ENCODE measurements at regions not wholly inside any gene's neighbourhood (a gene's known extent, or its start where the extent isn't known, plus 50 kb on each side); places are given as distances from the start of the nearest gene placed in this dataset.

DNA sequence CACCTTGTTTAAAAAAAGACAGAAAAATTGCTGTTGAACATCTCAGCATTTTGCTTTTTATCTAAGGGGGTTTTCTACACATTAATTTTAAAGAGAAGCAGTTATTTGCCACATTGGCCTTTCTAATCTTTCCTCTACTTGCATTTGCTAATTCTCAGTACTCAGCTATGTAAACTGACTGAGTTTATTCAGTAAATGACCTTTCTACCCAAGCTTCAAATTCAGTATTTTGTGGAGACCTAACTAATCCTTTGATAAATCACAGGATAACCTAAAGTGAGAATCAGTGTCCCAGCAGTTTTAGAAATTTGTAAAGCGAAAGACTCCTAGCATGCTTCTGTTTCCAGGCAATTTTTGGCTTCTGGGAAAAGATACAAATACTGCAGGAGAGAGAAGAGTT, 288.4 kb downstream of the ASXL3 start:
- Histone ChIP-seq H3K36me3 (ENCODE audit: insufficient read depth, low read length) (no peaks in the 10 kb centered on the region), H2AFZ (ENCODE audit: low read depth, low read length) (no peak overlapping the region), H3K4me3 (ENCODE audit: low read length) (no peak overlapping the region), H3K9me3 (ENCODE audit: low read length) (peaks cover 5% of the 10 kb centered on the region), H3K27me3 (ENCODE audit: insufficient read depth, low read length) (no peaks in the 10 kb centered on the region), H3K4me1 (ENCODE audit: insufficient read depth, low read length) (peaks cover 5% of the 10 kb centered on the region)

DNA sequence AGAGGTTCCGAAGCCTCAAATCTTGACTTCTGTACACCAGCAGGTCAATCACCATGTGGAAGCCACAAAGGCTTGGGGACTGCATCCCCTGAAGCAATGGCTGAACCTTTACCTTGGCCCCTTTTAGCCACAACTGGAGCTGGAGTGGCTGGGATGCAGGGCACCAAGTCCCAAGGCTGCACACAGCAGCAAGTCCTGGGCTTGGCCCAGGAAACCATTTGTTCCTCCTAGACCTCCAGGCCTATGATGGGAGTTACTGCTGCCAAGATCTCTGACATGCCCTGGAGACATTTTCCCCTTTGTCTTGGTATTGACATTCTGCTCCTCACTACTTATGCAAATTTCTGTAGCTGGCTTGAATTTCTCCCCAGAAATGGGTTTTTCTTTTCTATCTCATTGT, 285.9 kb downstream of the ASXL3 start:
- Histone ChIP-seq H2AFZ (ENCODE audit: low read depth, low read length) (no peak overlapping the region), H3K36me3 (ENCODE audit: insufficient read depth, low read length) (no peaks in the 10 kb centered on the region), H3K4me1 (ENCODE audit: insufficient read depth, low read length) (no peaks in the 10 kb centered on the region), H3K4me3 (ENCODE audit: low read length) (no peak overlapping the region), H3K27me3 (ENCODE audit: insufficient read depth, low read length) (no peaks in the 10 kb centered on the region), H3K9me3 (ENCODE audit: low read length) (peaks cover 5% of the 10 kb centered on the region)

DNA sequence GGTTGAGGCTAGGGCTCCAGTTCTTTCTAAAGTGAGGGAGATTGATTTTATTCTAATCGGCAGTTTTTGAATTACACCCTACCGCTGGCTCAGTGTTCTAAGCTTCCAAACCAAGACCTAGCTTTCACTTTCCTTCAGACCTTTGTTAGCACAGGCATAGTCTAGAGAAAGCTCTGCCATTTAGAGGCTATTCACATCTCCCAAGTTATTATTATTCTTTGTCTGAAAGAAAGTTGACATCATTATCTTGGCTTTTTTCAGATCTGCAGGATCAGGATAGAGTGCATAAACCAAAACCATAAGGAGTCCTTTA, 276.8 kb downstream of the ASXL3 start:
- H3K27me3 ChIP-seq (ENCODE audit: insufficient read depth, low read length): no peaks in the 10 kb centered on the region
- H3K4me1 ChIP-seq (ENCODE audit: insufficient read depth, low read length): peaks cover 8% of the 10 kb centered on the region
- H3K9me3 ChIP-seq (ENCODE audit: low read length): no peaks in the 10 kb centered on the region
- no peak overlapping the region for H2AFZ ChIP-seq (ENCODE audit: low read depth, low read length)
- H3K36me3 ChIP-seq (ENCODE audit: insufficient read depth, low read length): no peaks in the 10 kb centered on the region
- no peak overlapping the region for H3K4me3 ChIP-seq (ENCODE audit: low read length)

DNA sequence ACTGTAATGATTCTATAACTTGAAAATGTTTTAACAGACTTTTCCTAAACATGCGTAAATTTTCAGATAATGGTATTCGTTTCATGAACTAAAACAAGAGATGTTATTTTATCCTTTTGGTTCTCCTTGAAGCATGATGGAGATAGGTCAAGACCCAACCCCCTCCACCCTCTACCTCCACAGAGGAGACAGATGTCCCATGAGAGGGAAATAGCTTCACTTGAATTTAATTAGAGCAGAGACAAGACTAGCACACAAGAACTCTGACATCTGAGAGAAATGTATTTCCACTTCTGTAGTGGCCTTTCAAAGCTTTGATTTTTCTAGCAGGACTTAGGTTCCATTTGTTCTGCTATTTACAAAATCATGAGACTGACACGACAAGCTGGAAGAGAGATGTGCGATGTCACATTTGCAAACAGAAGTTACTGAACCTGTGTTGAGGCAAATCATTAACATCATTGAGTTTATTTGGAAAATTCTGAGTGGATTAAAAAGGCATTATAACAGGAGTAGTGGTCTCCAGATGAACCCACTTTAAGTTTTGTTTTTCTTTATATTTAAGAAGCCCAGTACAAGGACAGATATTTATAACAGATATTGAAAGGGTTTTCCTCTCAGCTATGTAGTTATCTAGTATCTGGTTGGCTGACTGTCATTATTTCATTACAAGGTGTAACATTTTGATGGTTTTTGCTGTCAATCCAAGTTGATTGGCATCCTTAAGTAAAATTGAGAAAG, 276.2 kb downstream of the ASXL3 start:
- no peaks in the 10 kb centered on the region for H3K27me3 ChIP-seq (ENCODE audit: insufficient read depth, low read length)
- no peaks in the 10 kb centered on the region for H3K9me3 ChIP-seq (ENCODE audit: low read length)
- peaks cover 8% of the 10 kb centered on the region for H3K4me1 ChIP-seq (ENCODE audit: insufficient read depth, low read length)
- H3K36me3 ChIP-seq (ENCODE audit: insufficient read depth, low read length): no peaks in the 10 kb centered on the region
- H2AFZ ChIP-seq (ENCODE audit: low read depth, low read length): no peak overlapping the region
- no peak overlapping the region for H3K4me3 ChIP-seq (ENCODE audit: low read length)

DNA sequence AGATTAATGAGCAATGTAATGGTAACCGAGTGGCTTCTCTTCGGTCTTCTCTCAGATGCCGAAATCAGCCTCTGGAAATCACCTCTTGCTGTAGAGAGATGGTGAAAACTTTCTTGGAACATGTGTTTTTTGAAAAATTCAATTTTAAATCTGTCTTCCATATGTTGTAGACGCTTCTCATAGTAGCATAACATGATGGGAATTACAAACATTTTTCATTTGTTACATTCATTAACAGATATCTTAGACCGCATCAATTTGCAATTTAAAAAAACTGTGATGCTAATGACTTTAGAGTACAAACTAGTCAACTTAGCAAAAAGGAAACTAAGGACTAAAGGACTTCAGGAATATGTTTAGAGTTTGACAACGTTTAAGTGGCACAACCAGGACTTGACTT, 275.2 kb downstream of the ASXL3 start:
- Histone ChIP-seq H3K4me3 (ENCODE audit: low read length) (no peak overlapping the region), H3K4me1 (ENCODE audit: insufficient read depth, low read length) (peaks cover 8% of the 10 kb centered on the region), H3K27me3 (ENCODE audit: insufficient read depth, low read length) (no peaks in the 10 kb centered on the region), H2AFZ (ENCODE audit: low read depth, low read length) (no peak overlapping the region), H3K9me3 (ENCODE audit: low read length) (no peaks in the 10 kb centered on the region), H3K36me3 (ENCODE audit: insufficient read depth, low read length) (no peaks in the 10 kb centered on the region)

DNA sequence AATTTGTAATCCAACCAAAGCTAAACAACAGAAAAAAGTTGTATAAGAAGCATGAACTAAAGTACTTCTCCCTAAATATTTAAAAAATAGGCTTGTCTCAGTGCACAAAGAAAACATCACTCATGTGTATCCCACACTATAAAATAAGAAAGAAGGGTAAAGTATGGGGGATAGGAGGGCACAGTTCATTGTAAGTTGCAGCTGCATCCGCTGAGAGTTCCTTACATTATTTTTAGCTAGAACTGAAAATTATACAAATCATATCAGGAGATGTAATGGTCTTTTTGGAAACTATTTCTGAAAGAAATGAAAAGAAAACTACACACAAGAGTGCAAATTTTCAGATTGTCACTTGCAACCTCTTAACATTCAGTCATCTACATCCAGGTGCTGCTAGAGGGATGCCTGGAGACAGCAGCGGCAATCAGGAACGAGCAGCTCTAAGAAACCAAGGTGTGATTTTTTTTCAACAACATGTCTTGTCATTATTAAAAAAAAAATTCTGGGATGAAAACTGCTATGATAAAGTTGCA, 273.6 kb downstream of the ASXL3 start:
- Histone ChIP-seq H3K27me3 (ENCODE audit: insufficient read depth, low read length) (no peaks in the 10 kb centered on the region), H3K36me3 (ENCODE audit: insufficient read depth, low read length) (no peaks in the 10 kb centered on the region), H2AFZ (ENCODE audit: low read depth, low read length) (no peak overlapping the region), H3K9me3 (ENCODE audit: low read length) (no peaks in the 10 kb centered on the region), H3K4me1 (ENCODE audit: insufficient read depth, low read length) (peaks cover 8% of the 10 kb centered on the region), H3K4me3 (ENCODE audit: low read length) (no peak overlapping the region)

GRCh38 chr18:33849731-33850130, 271.7 kb downstream of the ASXL3 start:
- H3K4me3 ChIP-seq (ENCODE audit: low read length): no peak overlapping the region
- H3K27me3 ChIP-seq (ENCODE audit: insufficient read depth, low read length): no peaks in the 10 kb centered on the region
- no peaks in the 10 kb centered on the region for H3K9me3 ChIP-seq (ENCODE audit: low read length)
- no peaks in the 10 kb centered on the region for H3K36me3 ChIP-seq (ENCODE audit: insufficient read depth, low read length)
- peaks cover 7% of the 10 kb centered on the region for H3K4me1 ChIP-seq (ENCODE audit: insufficient read depth, low read length)
- H2AFZ ChIP-seq (ENCODE audit: low read depth, low read length): no peak overlapping the region

GRCh38 chr18:33844232-33844631, 266.2 kb downstream of the ASXL3 start:
- H3K36me3 ChIP-seq (ENCODE audit: insufficient read depth, low read length): no peaks in the 10 kb centered on the region
- H3K4me1 ChIP-seq (ENCODE audit: insufficient read depth, low read length): no peaks in the 10 kb centered on the region
- H2AFZ ChIP-seq (ENCODE audit: low read depth, low read length): no peak overlapping the region

GRCh38 chr18:33841221-33841967, 263.4 kb downstream of the ASXL3 start:
- H3K9me3 ChIP-seq (ENCODE audit: low read length): no peaks in the 10 kb centered on the region

More at GRCh38 chr18:33844232-33844631, 266.2 kb downstream of the ASXL3 start:
- Histone ChIP-seq H3K9me3 (ENCODE audit: low read length) (no peaks in the 10 kb centered on the region), H3K27me3 (ENCODE audit: insufficient read depth, low read length) (no peaks in the 10 kb centered on the region), H3K4me3 (ENCODE audit: low read length) (no peak overlapping the region)

GRCh38 chr18:33840212-33840593, 262.2 kb downstream of the ASXL3 start:
- Histone ChIP-seq H3K9me3 (ENCODE audit: low read length) (no peaks in the 10 kb centered on the region), H3K36me3 (ENCODE audit: insufficient read depth, low read length) (no peaks in the 10 kb centered on the region), H3K4me1 (ENCODE audit: insufficient read depth, low read length) (no peaks in the 10 kb centered on the region), H2AFZ (ENCODE audit: low read depth, low read length) (no peak overlapping the region), H3K27me3 (ENCODE audit: insufficient read depth, low read length) (no peaks in the 10 kb centered on the region), H3K4me3 (ENCODE audit: low read length) (no peak overlapping the region)

More at GRCh38 chr18:33841221-33841967, 263.4 kb downstream of the ASXL3 start:
- Histone ChIP-seq H3K36me3 (ENCODE audit: insufficient read depth, low read length) (no peaks in the 10 kb centered on the region), H3K4me3 (ENCODE audit: low read length) (no peak overlapping the region), H3K4me1 (ENCODE audit: insufficient read depth, low read length) (no peaks in the 10 kb centered on the region), H3K27me3 (ENCODE audit: insufficient read depth, low read length) (no peaks in the 10 kb centered on the region), H2AFZ (ENCODE audit: low read depth, low read length) (no peak overlapping the region)

DNA sequence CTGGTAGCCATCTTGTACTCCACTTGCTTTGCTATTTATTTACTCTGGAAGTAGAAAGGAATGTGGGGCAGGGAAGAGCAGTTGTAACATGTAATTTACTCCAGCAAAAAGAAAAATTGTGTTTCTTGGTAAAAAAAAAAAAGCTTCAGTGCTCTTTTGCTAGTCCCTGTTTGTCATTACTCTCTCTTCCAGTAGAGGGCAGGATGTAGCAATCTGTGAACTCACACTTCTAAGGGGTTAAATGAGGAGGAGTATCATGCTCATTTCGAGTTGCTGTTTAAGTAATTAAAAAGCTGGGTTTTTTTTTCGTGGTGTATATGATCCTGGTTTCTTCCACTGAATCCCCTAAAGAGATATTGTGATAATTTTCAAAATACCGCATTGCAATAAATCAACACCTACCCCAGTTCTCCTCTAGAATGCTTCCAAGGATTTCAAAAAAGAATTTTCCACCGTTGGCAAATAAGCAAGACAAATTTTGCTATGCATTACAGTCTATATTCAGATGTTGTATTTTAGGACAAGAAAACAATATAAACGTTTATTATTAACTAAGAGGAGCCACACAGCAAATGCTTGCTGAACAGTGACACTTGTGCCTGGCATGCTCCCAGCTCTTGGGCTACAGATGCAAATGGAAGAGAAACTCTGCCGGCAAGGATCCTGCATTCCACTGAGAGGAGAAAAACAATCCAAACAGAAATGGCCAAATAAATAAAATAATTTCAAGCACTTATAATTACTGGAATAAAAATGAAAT, 261.6 kb downstream of the ASXL3 start:
- Histone ChIP-seq H3K36me3 (ENCODE audit: insufficient read depth, low read length) (no peaks in the 10 kb centered on the region), H3K9me3 (ENCODE audit: low read length) (no peaks in the 10 kb centered on the region), H3K4me3 (ENCODE audit: low read length) (no peak overlapping the region), H2AFZ (ENCODE audit: low read depth, low read length) (no peak overlapping the region), H3K4me1 (ENCODE audit: insufficient read depth, low read length) (no peaks in the 10 kb centered on the region), H3K27me3 (ENCODE audit: insufficient read depth, low read length) (no peaks in the 10 kb centered on the region)

- no peaks in the 10 kb centered on the region for H3K9me3 ChIP-seq (ENCODE audit: low read length)
- no peaks in the 10 kb centered on the region for H3K27me3 ChIP-seq (ENCODE audit: insufficient read depth, low read length)
Measured at GRCh38 chr18:33838054-33838453, 260.0 kb downstream of the ASXL3 start.

DNA sequence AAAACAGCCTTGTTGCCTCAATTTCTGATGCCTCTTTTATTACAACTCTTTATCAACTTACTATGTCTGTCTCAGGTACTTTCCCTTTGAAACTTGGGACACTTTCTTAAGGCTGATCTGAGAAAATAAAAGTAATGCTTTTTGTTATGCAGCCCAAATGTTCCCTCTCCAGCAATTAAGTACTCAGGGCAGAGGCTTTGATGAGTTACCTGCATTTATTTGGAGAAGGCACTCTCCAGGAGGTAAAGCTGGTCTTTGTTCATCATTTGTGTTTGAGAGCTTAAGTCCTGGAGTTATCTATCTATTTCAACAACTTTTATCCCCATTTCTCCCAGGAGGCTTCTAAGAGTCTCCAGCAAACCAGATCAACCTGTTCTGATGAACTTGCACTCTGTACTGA, 259.2 kb downstream of the ASXL3 start:
- Histone ChIP-seq H3K36me3 (ENCODE audit: insufficient read depth, low read length) (no peaks in the 10 kb centered on the region), H3K27me3 (ENCODE audit: insufficient read depth, low read length) (no peaks in the 10 kb centered on the region), H3K4me3 (ENCODE audit: low read length) (no peak overlapping the region), H2AFZ (ENCODE audit: low read depth, low read length) (no peak overlapping the region), H3K9me3 (ENCODE audit: low read length) (no peaks in the 10 kb centered on the region), H3K4me1 (ENCODE audit: insufficient read depth, low read length) (no peaks in the 10 kb centered on the region)

More at GRCh38 chr18:33838054-33838453, 260.0 kb downstream of the ASXL3 start:
- no peaks in the 10 kb centered on the region for H3K4me1 ChIP-seq (ENCODE audit: insufficient read depth, low read length)
- no peak overlapping the region for H3K4me3 ChIP-seq (ENCODE audit: low read length)
- no peaks in the 10 kb centered on the region for H3K36me3 ChIP-seq (ENCODE audit: insufficient read depth, low read length)
- no peak overlapping the region for H2AFZ ChIP-seq (ENCODE audit: low read depth, low read length)

Measured in neuron (in vitro differentiated cells).